ENCODE measurements at regions not wholly inside any gene's neighbourhood (a gene's known extent, or its start where the extent isn't known, plus 50 kb on each side); places are given as distances from the start of the nearest gene placed in this dataset.

DNA sequence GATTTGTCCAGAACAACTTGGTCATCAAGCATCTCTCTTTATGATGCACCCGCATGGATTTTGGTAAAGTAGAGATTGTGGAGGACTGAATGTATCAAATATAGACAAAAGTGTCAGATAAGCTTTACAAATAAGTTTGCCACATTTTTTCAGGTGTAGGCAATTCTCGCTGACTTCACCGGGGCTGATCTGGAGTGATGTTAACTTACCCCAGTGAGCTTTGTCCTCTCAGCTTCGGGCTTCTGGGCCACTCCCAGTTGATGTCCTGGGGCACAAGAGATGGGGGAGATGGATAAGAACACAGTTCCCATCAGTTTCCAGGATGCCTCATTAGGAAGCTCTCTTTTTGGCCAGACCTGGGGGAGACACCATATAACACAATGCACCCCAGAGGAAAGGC lies 117.7 kb downstream of the ETS2 start:
- Histone ChIP-seq H3K27me3 (ENCODE audit: insufficient read depth) (no peaks in the 10 kb centered on the region), H3K4me3 (no peak overlapping the region), H3K79me2 (replicated peaks; ENCODE audit: insufficient read depth) (no peaks in the 10 kb centered on the region), H2AFZ (no peak overlapping the region), H3K4me2 (no peak overlapping the region), H3K36me3 (ENCODE audit: insufficient read depth) (no peaks in the 10 kb centered on the region), H4K20me1 (replicated peaks; ENCODE audit: insufficient read depth) (no peaks in the 10 kb centered on the region), H3K9me2 (ENCODE audit: insufficient read depth) (0 out of 2 replicates have a peak, but pooled peaks cover 4% of the 10 kb centered on the region), H3K27ac (ENCODE audit: low read depth) (no peak overlapping the region), H3F3A (replicated peaks; ENCODE audit: low read depth) (no peaks in the 10 kb centered on the region), H3K4me1 (ENCODE audit: insufficient read depth) (no peaks in the 10 kb centered on the region)
- peaks cover 2% of the 10 kb centered on the region for H3K27me3 Mint-ChIP-seq (ENCODE audit: insufficient read depth, low read depth, poor library complexity)
- no peak for DNase-seq (ENCODE audit: low spot score)
- no peaks in the 10 kb centered on the region; the same call in 1 of the 3 replicates for H3K9me3 Mint-ChIP-seq
- ATAC-seq: no peak
- 0 out of 3 replicates have a peak, but pooled peaks cover 3% of the 10 kb centered on the region for H3K36me3 Mint-ChIP-seq (ENCODE audit: low read depth)
- no peaks in the 10 kb centered on the region for H3K4me1 Mint-ChIP-seq
- no peak overlapping the region for H3K4me3 Mint-ChIP-seq
- H3K27ac Mint-ChIP-seq: no peak overlapping the region
- TF ChIP-seq POLR2AphosphoS5 (IDR thresholded peaks at IDR 0.05; ENCODE audit: low read depth): no peak
- TF ChIP-seq ZNF114 (CRISPR knock-in tag; IDR thresholded peaks at IDR 0.05): no peak
- TF ChIP-seq EZH2phosphoT487 (IDR thresholded peaks at IDR 0.05; ENCODE audit: unreplicated experiment): no peak
- TF ChIP-seq ZNF331 (CRISPR knock-in tag; IDR thresholded peaks at IDR 0.05; ENCODE audit: low read depth): no peak
- TF ChIP-seq ETS1 (IDR thresholded peaks at IDR 0.05): no peak

DNA sequence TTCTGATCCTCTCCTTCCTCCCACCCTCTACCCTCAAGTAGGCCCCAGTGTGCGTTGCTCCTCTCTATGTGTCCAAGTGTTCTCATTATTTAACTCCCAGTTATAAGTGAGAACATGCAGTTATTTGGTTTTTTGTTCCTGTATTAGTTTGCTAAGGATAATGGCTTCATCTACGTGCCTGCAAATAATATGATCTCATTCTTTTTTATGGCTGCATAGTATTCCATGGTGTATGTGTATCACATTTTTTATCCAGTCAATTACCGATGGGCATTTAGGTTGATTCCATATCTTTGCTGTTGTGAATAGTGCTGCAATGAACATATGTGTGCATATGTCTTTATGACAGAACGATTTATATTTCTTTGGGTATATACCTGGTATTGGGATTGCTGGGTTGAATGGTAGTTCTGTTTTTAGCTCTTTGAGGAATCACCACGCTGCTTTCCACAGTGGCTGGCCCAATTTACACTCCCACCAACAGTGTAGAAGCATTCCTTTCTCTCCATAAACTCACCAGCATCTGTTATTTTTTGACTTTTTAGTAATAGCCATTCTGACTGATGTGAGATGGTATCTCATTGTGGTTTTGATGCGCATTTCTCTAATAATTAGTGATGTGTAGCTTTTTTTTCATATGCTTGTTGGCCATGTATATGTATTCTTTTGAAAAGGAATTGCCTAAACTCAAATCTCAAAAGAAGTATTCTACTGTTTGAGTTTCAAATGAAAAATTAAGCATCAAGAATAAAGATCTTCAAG lies 116.9 kb downstream of the ETS2 start:
- H3K4me2 ChIP-seq: no peak overlapping the region
- no peak overlapping the region for H3K4me3 ChIP-seq
- Mint-ChIP-seq H3K9me3 (no peaks in the 10 kb centered on the region; the same call in 1 of the 3 replicates), H3K36me3 (ENCODE audit: low read depth) (no peaks in the 10 kb centered on the region), H3K27me3 (ENCODE audit: insufficient read depth, low read depth, poor library complexity) (peaks cover 2% of the 10 kb centered on the region), H3K4me1 (no peaks in the 10 kb centered on the region), H3K27ac (no peak overlapping the region), H3K4me3 (no peak overlapping the region)
- H3K79me2 ChIP-seq (replicated peaks; ENCODE audit: insufficient read depth): no peaks in the 10 kb centered on the region
- H2AFZ ChIP-seq: no peak overlapping the region
- H4K20me1 ChIP-seq (replicated peaks; ENCODE audit: insufficient read depth): no peaks in the 10 kb centered on the region
- TF ChIP-seq ETS1 (IDR thresholded peaks at IDR 0.05): no peak
- no peaks in the 10 kb centered on the region for H3K4me1 ChIP-seq (ENCODE audit: insufficient read depth)
- H3K36me3 ChIP-seq (ENCODE audit: insufficient read depth): no peaks in the 10 kb centered on the region
- no peak for DNase-seq (ENCODE audit: low spot score)
- H3K9me2 ChIP-seq (ENCODE audit: insufficient read depth): 0 out of 2 replicates have a peak, but pooled peaks cover 4% of the 10 kb centered on the region
- no peak overlapping the region for H3K27ac ChIP-seq (ENCODE audit: low read depth)
- H3K27me3 ChIP-seq (ENCODE audit: insufficient read depth): no peaks in the 10 kb centered on the region
- ATAC-seq: no peak
- no peaks in the 10 kb centered on the region for H3F3A ChIP-seq (replicated peaks; ENCODE audit: low read depth)

GRCh38 chr21:38921511-38922251 lies 116.0 kb downstream of the ETS2 start:
- Mint-ChIP-seq H3K27me3 (ENCODE audit: insufficient read depth, low read depth, poor library complexity) (peaks cover 2% of the 10 kb centered on the region), H3K9me3 (no peaks in the 10 kb centered on the region; the same call in 1 of the 3 replicates), H3K36me3 (ENCODE audit: low read depth) (no peaks in the 10 kb centered on the region), H3K4me1 (peaks cover 6% of the 10 kb centered on the region), H3K27ac (no peak overlapping the region), H3K4me3 (no peak overlapping the region)
- Histone ChIP-seq H3K27ac (ENCODE audit: low read depth) (no peak overlapping the region), H3K4me1 (ENCODE audit: insufficient read depth) (no peaks in the 10 kb centered on the region), H3F3A (replicated peaks; ENCODE audit: low read depth) (no peaks in the 10 kb centered on the region), H3K36me3 (ENCODE audit: insufficient read depth) (no peaks in the 10 kb centered on the region), H3K4me3 (no peak overlapping the region), H4K20me1 (replicated peaks; ENCODE audit: insufficient read depth) (no peaks in the 10 kb centered on the region), H3K9me2 (ENCODE audit: insufficient read depth) (0 out of 2 replicates have a peak, but pooled peaks cover 4% of the 10 kb centered on the region), H3K79me2 (replicated peaks; ENCODE audit: insufficient read depth) (no peaks in the 10 kb centered on the region), H2AFZ (no peak overlapping the region), H3K4me2 (no peak overlapping the region), H3K27me3 (ENCODE audit: insufficient read depth) (no peaks in the 10 kb centered on the region)
- ATAC-seq (no peak), DNase-seq (ENCODE audit: low spot score) (no peak)
- no peak for TF ChIP-seq ZNF114 (CRISPR knock-in tag; IDR thresholded peaks at IDR 0.05)
- TF ChIP-seq EZH2phosphoT487 (IDR thresholded peaks at IDR 0.05; ENCODE audit: unreplicated experiment): no peak
- TF ChIP-seq, protein P1, sequence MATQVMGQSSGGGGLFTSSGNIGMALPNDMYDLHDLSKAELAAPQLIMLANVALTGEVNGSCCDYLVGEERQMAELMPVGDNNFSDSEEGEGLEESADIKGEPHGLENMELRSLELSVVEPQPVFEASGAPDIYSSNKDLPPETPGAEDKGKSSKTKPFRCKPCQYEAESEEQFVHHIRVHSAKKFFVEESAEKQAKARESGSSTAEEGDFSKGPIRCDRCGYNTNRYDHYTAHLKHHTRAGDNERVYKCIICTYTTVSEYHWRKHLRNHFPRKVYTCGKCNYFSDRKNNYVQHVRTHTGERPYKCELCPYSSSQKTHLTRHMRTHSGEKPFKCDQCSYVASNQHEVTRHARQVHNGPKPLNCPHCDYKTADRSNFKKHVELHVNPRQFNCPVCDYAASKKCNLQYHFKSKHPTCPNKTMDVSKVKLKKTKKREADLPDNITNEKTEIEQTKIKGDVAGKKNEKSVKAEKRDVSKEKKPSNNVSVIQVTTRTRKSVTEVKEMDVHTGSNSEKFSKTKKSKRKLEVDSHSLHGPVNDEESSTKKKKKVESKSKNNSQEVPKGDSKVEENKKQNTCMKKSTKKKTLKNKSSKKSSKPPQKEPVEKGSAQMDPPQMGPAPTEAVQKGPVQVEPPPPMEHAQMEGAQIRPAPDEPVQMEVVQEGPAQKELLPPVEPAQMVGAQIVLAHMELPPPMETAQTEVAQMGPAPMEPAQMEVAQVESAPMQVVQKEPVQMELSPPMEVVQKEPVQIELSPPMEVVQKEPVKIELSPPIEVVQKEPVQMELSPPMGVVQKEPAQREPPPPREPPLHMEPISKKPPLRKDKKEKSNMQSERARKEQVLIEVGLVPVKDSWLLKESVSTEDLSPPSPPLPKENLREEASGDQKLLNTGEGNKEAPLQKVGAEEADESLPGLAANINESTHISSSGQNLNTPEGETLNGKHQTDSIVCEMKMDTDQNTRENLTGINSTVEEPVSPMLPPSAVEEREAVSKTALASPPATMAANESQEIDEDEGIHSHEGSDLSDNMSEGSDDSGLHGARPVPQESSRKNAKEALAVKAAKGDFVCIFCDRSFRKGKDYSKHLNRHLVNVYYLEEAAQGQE (IDR thresholded peaks at IDR 0.05; ENCODE audit: unreplicated experiment): no peak
- TF ChIP-seq STAT1 (IDR thresholded peaks at IDR 0.05; ENCODE audit: unreplicated experiment): no peak
- TF ChIP-seq ZNF331 (CRISPR knock-in tag; IDR thresholded peaks at IDR 0.05; ENCODE audit: low read depth): no peak
- no peak for TF ChIP-seq ETS1 (IDR thresholded peaks at IDR 0.05)
- no peak for TF ChIP-seq POLR2AphosphoS5 (IDR thresholded peaks at IDR 0.05; ENCODE audit: low read depth)
- no peak for TF ChIP-seq CREB1 (CRISPR knock-in tag; IDR thresholded peaks at IDR 0.05; ENCODE audit: low read depth)
